SIG-M5 treated with dmso at 0.1 percent for 504 hours (cell line): ENCODE measurements at regions not wholly inside any gene's neighbourhood (a gene's known extent, or its start where the extent isn't known, plus 50 kb on each side); places are given as distances from the start of the nearest gene placed in this dataset.

Experiments used
- DNase-seq: peaks from one replicate; lab custom pipeline; 2025; ENCODE audit not compliant: unreplicated experiment; lab: John Stamatoyannopoulos, UW

- DNase-seq, result no peak
Measured at GRCh38 chr3:63199606-63200005, 78.5 kb upstream of the SYNPR start.

DNA sequence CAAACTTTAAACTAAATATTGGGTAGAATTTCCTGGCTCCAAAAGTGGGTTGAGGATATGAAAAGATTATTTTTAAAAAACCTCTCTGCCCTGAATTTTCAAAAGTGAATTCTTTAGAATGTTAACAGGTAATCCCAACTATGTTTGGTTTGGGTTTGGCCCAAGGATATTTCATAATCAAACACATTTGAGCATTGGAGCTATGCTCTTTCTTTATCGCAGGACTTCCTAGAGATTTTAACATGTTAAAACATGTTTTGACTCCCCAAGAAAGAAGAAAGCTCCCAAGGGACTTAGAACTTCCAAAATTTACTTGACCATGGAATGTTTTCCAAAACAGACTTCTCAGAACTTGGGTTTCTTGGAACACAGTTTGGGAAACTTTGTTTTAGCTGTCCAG lies 75.6 kb upstream of the SYNPR start:
- DNase-seq, result no peak

DNA sequence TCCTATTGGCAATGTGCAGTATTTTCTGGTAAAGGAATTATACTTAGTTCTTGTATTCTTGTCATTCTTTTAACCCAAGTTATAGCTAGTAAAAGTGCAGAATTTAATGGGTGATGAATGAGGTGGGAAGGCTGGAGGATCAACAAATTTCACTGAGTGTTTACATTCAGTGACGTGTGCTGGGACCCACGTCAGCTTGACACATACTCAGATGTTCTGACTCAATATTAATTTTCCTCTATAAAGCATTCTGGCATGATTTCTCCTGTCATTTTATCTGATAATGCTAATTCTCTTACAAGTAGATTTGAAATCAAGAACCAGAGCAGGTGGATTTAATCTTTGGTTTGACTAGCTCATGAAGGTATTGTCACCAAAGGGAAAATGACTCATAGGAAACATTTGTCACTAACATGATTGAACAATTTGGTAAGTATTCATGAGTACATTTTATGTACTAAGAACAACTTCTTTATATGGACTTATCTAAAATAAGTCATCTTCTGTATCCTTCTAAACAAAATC lies 71.0 kb upstream of the SYNPR start:
- no peak for DNase-seq

DNA sequence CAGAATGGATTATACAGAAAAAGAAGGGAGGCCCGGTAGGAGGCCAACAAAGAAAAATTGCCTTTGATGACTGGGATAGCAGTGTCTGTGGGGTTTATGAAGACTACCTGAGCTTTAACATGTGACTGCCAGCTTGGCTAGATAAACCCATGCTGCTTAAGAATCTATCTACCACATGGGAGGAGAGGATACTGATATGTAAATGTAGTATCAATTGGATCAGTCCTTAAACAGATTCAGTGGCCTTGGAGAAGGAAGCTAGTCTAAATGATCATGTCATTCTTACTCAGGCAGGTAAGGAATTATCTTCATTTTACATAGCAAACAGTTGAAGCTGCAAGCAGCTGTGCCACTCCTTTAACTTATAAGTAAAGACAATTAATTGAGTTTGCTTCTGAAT lies 50.0 kb upstream of the SYNPR start:
- DNase-seq, result no peak
